ENCODE measurements at regions not wholly inside any gene's neighbourhood (a gene's known extent, or its start where the extent isn't known, plus 50 kb on each side); places are given as distances from the start of the nearest gene placed in this dataset.

DNA sequence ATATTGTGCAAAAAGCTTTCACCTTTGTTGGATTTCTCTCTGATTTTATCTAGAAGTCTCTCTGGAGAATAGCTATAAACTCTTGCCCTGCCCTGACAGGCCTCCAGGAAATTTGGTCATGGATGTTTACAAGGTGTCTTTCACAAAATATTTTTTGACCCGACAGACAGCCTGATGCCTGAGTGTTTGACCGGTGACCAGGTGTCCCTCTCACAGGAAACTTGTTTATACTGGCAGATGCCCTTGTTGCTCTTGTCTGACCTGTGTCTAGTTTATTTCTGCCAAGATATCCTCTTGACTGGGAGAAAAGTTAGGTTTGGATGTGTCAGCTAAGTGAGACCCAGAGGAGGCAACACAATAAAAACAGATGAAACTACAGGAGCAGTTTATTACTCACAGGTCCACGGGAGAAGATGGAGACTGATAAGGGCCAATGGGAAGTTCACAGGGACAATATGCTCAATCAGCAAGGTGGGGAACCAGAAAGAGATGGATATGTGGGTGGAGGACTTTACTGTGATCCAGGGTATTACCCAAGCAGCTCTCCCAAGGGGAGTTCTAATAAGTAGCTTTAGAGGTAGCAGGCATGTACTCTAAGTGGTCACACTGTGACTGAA is 243.3 kb downstream of the ARAP2 start:
- DNase-seq: no peak

GRCh38 chr4:36003051-36003450 is 241.3 kb downstream of the ARAP2 start:
- DNase-seq: no peak

- no peak for DNase-seq
These were observed 240.0 kb downstream of the ARAP2 start for GRCh38 chr4:36004204-36004851.

- DNase-seq: no peak
These were observed 238.1 kb downstream of the ARAP2 start for GRCh38 chr4:36006226-36006625.

GRCh38 chr4:36010397-36010929 is 233.9 kb downstream of the ARAP2 start:
- DNase-seq: no peak

DNA sequence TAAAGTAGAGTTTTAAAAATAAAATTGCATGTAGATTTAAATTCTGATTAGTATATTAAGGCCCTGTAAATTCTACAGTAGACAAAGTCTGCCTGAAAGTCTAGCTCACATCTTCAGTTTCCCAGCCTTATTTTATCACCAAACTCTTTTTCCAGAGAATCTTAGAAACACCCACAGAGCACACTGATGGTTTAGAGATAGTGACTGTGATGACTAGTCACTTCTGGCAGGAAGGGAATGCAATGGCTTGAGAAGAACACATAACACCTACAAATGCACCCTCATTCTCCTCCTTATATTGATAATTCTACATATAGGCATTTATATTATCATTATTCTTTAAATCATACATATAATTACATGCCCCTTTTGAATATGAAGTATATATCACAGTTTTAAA is 232.9 kb downstream of the ARAP2 start:
- no peak for DNase-seq

DNA sequence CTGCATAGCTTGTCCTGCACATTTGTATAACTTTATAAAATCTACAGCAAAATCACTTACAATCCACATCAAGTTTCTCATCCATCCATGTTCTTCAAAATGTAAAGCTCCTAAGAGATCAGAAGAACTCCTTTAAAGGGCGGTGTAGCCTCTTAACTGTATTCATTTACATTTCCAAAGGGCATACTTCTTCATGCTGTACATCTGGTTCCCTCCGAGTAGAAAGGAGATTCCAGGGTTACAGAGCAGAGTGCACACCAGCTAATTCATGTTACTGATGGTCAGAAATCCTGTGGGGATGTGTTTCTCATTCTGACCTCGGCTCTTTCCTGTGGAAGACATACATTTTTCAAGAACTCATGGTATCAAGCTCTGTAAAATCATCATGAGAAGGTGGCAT is 231.8 kb downstream of the ARAP2 start:
- no peak for DNase-seq

DNA sequence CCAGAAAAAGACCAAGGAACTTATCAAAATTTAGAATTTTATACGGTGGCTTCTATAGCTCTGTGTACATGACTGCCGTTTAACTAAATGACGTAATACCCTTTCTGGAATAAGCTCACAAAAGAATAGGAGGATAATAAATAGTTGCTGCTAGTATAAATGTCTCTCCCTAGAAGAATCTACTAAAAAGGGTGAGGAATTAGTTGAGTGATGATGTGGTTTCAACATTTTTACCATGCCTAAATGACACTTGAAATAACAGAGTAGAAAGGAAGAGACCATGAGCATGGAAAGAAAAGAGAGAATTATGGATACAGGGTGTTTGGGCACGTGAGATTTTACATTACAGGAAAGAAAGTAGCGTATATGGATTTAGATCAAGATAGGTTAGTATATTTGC is 231.1 kb downstream of the ARAP2 start:
- DNase-seq: no peak
